CD4-positive, CD25-positive, alpha-beta regulatory T cell (primary cell): ENCODE measurements at regions not wholly inside any gene's neighbourhood (a gene's known extent, or its start where the extent isn't known, plus 50 kb on each side); places are given as distances from the start of the nearest gene placed in this dataset.

Experiments
- ATAC-seq, 2 donors: fragments of 150-1000 bp; cut with Tn5 transposase; one replicate each; pipeline ENCODE4 v1.10.0; 2021; ENCODE audit warnings: low read depth in 2 of 2, moderate number of reproducible peaks in 2 of 2, moderate library complexity in 1 of 2
- DNase-seq, 3 donors: peaks; one replicate each; pipeline versions ENCODE4 v3.0.0 to v3.0.0-alpha.2; 2012 to 2022; ENCODE audit warnings: mixed read lengths in 1 of 3
- H3K27ac ChIP-seq: one replicate; pipeline ENCODE4 v1.7.0; 2013; ENCODE audit warnings: mild to moderate bottlenecking, low read length; ENCODE audit not compliant: insufficient read depth, poor library complexity, severe bottlenecking
- H3K27me3 ChIP-seq: one replicate; pipeline ENCODE4 v1.7.0; 2013; ENCODE audit warnings: low read length; ENCODE audit not compliant: control insufficient read depth, insufficient read depth
- H3K36me3 ChIP-seq: one replicate; pipeline ENCODE4 v1.7.0; 2013; ENCODE audit warnings: mild to moderate bottlenecking, low read length, moderate library complexity; ENCODE audit not compliant: control insufficient read depth, insufficient read depth
- H3K4me1 ChIP-seq: 2 replicates; pipeline ENCODE4 v1.7.0; 2013; ENCODE audit warnings: mild to moderate bottlenecking, low read length; ENCODE audit not compliant: insufficient read depth, control insufficient read depth, poor library complexity, severe bottlenecking
- H3K4me3 ChIP-seq: one replicate; pipeline ENCODE4 v1.7.0; 2013; ENCODE audit warnings: low read depth, mild to moderate bottlenecking, low read length, moderate library complexity
- H3K9me3 ChIP-seq, 2 experiments: 1 replicate in 1 of 2; 2 replicates in 1 of 2; pipeline ENCODE4 v1.7.0; 2013; ENCODE audit warnings: low read length in 2 of 2, mild to moderate bottlenecking in 1 of 2, moderate library complexity in 1 of 2; ENCODE audit not compliant: control insufficient read depth in 2 of 2
- H3K27ac Mint-ChIP-seq, 3 donors: one replicate each; pipeline ENCODE4 v1.8.0; 2020 to 2022; ENCODE audit warnings: mild to moderate bottlenecking in 3 of 3, mixed read lengths in 3 of 3, moderate library complexity in 2 of 3
- H3K27me3 Mint-ChIP-seq: one replicate; pipeline ENCODE4 v1.8.0; 2022; ENCODE audit warnings: mild to moderate bottlenecking, mixed read lengths
- H3K36me3 Mint-ChIP-seq: one replicate; pipeline ENCODE4 v1.8.0; 2020; ENCODE audit warnings: mixed read lengths
- H3K4me1 Mint-ChIP-seq, 4 donors: one replicate each; pipeline ENCODE4 v1.8.0; 2020 to 2022; ENCODE audit warnings: mixed read lengths in 4 of 4, mild to moderate bottlenecking in 1 of 4
- H3K4me3 Mint-ChIP-seq, 4 donors: one replicate each; pipeline ENCODE4 v1.8.0; 2020 to 2022; ENCODE audit warnings: mild to moderate bottlenecking in 4 of 4, mixed read lengths in 4 of 4, moderate library complexity in 3 of 4
- H3K9me3 Mint-ChIP-seq, 7 donors: one replicate each; pipeline ENCODE4 v1.8.0; 2020 to 2022; ENCODE audit warnings: mixed read lengths in 7 of 7, mild to moderate bottlenecking in 3 of 7, moderate library complexity in 2 of 7

DNA sequence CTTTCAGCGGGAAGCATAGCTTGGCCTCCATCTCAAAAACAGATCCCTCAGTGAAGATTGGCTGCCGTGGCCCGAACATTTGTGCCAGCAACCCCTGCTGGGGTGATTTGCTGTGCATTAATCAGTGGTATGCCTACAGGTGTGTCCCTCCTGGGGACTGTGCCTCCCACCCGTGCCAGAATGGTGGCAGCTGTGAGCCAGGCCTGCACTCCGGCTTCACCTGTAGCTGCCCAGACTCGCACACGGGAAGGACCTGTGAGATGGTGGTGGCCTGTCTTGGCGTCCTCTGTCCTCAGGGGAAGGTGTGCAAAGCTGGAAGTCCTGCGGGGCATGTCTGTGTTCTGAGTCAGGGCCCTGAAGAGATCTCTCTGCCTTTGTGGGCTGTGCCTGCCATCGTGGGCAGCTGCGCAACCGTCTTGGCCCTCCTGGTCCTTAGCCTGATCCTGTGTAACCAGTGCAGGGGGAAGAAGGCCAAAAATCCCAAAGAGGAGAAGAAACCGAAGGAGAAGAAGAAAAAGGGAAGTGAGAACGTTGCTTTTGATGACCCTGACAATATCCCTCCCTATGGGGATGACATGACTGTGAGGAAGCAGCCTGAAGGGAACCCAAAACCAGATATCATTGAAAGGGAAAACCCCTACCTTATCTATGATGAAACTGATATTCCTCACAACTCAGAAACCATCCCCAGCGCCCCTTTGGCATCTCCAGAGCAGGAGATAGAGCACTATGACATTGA lies 175.4 kb downstream of the FAT4 start:
- H3K27ac ChIP-seq = no peak overlapping the region
- DNase-seq (no peak), ATAC-seq (no peak)
- no peaks in the 10 kb centered on the region for H3K4me1 ChIP-seq
- H3K4me3 ChIP-seq = no peak overlapping the region
- H3K4me1 Mint-ChIP-seq = no peaks in the 10 kb centered on the region
- H3K27ac Mint-ChIP-seq = no peak overlapping the region
- H3K27me3 Mint-ChIP-seq = no peaks in the 10 kb centered on the region
- no peak overlapping the region for H3K4me3 Mint-ChIP-seq
- H3K9me3 Mint-ChIP-seq = peaks cover 0 to 12% (median 6%) of the 10 kb centered on the region in 7 donors
- H3K36me3 Mint-ChIP-seq = no peaks in the 10 kb centered on the region
- H3K36me3 ChIP-seq = no peaks in the 10 kb centered on the region
- peaks cover 0 to 11% of the 10 kb centered on the region in 2 experiments for H3K9me3 ChIP-seq
- H3K27me3 ChIP-seq = no peaks in the 10 kb centered on the region

DNA sequence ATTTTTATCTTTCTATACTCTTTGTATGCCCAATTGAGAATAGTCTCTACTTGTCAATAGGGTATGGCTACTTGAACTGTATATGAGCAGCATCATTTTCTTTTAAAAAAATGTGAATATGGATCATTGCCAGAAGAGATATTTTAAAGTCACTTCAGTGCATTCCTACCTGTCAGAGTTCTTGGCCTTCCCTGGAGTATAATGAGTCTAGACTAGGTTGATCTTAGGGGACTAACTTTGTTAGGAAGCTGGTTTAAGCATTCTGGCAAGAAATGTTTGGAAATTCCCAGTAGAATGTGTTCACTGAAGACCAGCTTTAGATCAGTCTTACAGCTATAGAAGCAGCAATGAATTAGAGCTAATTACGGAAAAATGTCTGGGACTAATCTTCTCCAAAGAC lies 178.2 kb downstream of the FAT4 start:
- no peak overlapping the region for H3K27ac ChIP-seq
- Mint-ChIP-seq H3K4me3 (no peak overlapping the region), H3K36me3 (no peaks in the 10 kb centered on the region), H3K27me3 (no peaks in the 10 kb centered on the region), H3K4me1 (no peaks in the 10 kb centered on the region), H3K27ac (no peak overlapping the region), H3K9me3 (peaks cover 0 to 15% (median 7%) of the 10 kb centered on the region in 7 donors)
- no peak for DNase-seq
- peaks cover 0 to 11% of the 10 kb centered on the region in 2 experiments for H3K9me3 ChIP-seq
- H3K36me3 ChIP-seq = no peaks in the 10 kb centered on the region
- no peak overlapping the region for H3K4me3 ChIP-seq
- H3K27me3 ChIP-seq = no peaks in the 10 kb centered on the region
- no peaks in the 10 kb centered on the region for H3K4me1 ChIP-seq
- no peak for ATAC-seq

DNA sequence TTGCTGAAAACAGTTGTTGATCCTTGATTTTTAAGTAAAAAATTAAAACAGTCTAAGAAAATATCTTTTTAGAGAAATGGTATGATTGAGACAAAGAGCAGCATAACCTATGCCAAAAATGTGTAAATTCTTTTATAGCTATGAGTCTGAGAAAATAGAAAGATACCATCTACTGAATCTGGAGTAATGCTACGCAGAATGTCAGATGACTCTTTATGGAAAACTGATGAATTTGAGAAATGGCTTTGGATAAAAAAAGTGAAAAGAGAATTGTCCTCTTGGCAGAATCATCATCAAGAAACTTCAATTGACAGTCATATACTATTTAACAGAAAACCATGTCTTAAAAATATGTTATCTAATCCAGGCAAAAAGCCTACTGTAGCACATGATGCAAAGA lies 183.1 kb downstream of the FAT4 start:
- no peaks in the 10 kb centered on the region for H3K4me1 ChIP-seq
- no peaks in the 10 kb centered on the region for H3K36me3 Mint-ChIP-seq
- no peaks in the 10 kb centered on the region for H3K36me3 ChIP-seq
- H3K4me3 ChIP-seq = no peak overlapping the region
- ATAC-seq (no peak), DNase-seq (no peak)
- no peak overlapping the region for H3K27ac Mint-ChIP-seq
- H3K27me3 Mint-ChIP-seq = no peaks in the 10 kb centered on the region
- H3K9me3 ChIP-seq = no peaks in the 10 kb centered on the region
- no peaks in the 10 kb centered on the region for H3K27me3 ChIP-seq
- no peak overlapping the region for H3K27ac ChIP-seq
- H3K4me1 Mint-ChIP-seq = no peaks in the 10 kb centered on the region
- H3K4me3 Mint-ChIP-seq = no peak overlapping the region
- H3K9me3 Mint-ChIP-seq = peaks cover 3 to 10% (median 5%) of the 10 kb centered on the region in 7 donors

DNA sequence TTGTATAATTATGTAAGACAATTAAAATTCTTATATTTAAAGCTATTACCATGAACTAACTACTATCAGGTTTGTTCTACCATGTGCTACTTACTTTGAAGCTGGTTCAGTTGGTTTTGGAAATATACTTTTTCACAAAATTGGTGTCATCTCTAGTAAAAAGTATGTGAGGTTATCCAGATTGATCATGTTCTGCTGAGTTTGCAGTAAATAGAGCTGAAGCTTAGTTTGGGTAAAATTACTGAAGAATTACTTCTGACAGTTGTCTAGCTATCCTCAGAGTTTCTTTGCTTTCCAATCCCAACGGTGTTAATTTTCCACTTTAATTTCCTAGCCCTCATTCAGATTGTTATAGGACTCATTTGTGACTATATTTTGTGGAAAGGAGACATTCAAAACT lies 184.2 kb downstream of the FAT4 start:
- Histone ChIP-seq H3K4me3 (no peak overlapping the region), H3K27ac (no peak overlapping the region), H3K9me3 (no peaks in the 10 kb centered on the region), H3K27me3 (no peaks in the 10 kb centered on the region), H3K36me3 (no peaks in the 10 kb centered on the region), H3K4me1 (no peaks in the 10 kb centered on the region)
- H3K36me3 Mint-ChIP-seq = no peaks in the 10 kb centered on the region
- DNase-seq = no peak
- peaks cover 3 to 12% (median 5%) of the 10 kb centered on the region in 7 donors for H3K9me3 Mint-ChIP-seq
- H3K4me1 Mint-ChIP-seq = no peaks in the 10 kb centered on the region
- H3K4me3 Mint-ChIP-seq = no peak overlapping the region
- no peaks in the 10 kb centered on the region for H3K27me3 Mint-ChIP-seq
- ATAC-seq = no peak
- H3K27ac Mint-ChIP-seq = no peak overlapping the region

DNA sequence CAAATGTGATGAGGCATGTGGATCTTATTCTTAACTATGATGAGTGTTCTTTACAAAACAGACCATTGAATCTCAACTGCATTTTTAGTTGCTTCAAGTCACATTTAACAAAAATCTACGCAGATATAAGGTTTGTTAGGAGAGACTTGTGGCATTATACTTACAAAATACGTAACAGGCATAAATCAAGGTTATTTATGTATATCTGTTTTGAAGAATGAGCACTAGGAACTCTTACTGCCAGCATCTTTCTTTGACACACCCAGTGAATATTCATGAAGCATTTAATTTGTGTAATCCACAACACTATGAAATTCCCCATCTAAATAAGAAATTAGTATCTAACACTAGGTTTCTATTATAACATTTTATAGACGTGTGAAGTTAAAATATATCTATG lies 186.3 kb downstream of the FAT4 start:
- no peak for DNase-seq
- Mint-ChIP-seq H3K27ac (no peak overlapping the region), H3K36me3 (no peaks in the 10 kb centered on the region), H3K4me3 (no peak overlapping the region), H3K4me1 (no peaks in the 10 kb centered on the region), H3K27me3 (no peaks in the 10 kb centered on the region), H3K9me3 (peaks cover 3 to 12% (median 6%) of the 10 kb centered on the region in 7 donors)
- Histone ChIP-seq H3K27me3 (no peaks in the 10 kb centered on the region), H3K36me3 (no peaks in the 10 kb centered on the region), H3K4me1 (no peaks in the 10 kb centered on the region), H3K4me3 (no peak overlapping the region), H3K27ac (no peak overlapping the region), H3K9me3 (no peaks in the 10 kb centered on the region)
- ATAC-seq = no peak

DNA sequence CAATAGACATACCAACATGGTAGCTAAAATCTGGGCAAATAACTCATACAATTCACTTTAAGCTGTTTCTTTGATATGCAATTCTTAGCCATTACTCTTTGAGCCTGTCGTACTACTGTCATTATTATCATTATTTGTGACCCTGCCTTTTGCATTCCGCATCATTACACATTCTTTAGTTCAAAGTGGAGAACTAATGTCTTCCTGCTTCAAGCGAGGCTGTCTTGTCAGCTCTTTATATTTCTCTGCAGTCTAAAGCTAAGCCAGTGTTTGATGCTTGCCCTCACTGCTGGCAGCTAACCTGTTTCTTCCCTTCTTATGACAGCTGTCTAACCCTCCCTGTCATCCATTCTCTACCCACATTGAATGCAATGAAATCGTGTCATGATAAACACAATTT lies 186.8 kb downstream of the FAT4 start:
- ATAC-seq (no peak), DNase-seq (no peak)
- Mint-ChIP-seq H3K4me3 (no peak overlapping the region), H3K4me1 (no peaks in the 10 kb centered on the region), H3K27me3 (no peaks in the 10 kb centered on the region), H3K36me3 (no peaks in the 10 kb centered on the region), H3K27ac (no peak overlapping the region), H3K9me3 (peaks cover 3 to 9% (median 6%) of the 10 kb centered on the region in 7 donors)
- H3K27me3 ChIP-seq = no peaks in the 10 kb centered on the region
- no peaks in the 10 kb centered on the region for H3K4me1 ChIP-seq
- H3K27ac ChIP-seq = no peak overlapping the region
- no peaks in the 10 kb centered on the region for H3K9me3 ChIP-seq
- H3K4me3 ChIP-seq = no peak overlapping the region
- H3K36me3 ChIP-seq = no peaks in the 10 kb centered on the region

DNA sequence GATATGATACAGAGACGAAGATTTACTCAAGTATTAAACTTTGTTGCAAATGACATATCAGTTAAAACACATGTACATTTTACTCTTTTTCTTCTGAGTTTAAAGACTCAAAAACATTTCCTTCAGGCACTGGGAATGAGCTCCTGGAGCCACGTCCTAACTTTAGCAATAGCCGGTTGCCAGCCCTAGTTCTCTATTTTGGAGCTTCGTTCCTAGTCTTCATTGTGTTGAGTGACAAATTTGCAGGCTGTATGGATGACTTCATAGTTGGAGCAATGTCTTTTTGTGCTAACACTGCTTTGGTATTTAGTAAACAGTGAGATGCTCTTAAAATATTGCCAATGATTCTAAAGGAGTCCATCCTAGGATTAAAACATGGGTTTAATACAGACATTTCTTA lies 190.9 kb downstream of the FAT4 start:
- DNase-seq = no peak
- H3K27me3 ChIP-seq = no peaks in the 10 kb centered on the region

DNA sequence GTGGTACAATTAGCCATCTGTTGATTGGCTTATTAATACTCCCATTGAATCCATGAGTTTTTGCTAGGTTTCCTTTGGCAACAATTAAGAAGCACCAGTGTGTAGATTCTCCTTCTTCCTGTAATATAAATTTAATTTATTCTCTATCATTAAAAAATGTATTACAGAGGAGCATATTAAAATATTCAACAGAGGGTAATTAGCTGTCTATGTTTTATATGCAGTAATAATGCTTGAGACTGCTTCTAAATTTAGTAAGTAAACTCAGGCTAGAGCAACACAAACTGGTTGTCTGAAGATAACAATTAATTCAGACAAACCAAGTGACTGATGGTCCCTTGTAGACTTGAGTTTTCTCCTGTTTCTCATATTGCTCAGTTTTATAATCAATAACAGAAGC lies 192.4 kb downstream of the FAT4 start:
- H3K9me3 ChIP-seq = no peaks in the 10 kb centered on the region
- peaks cover 0 to 12% (median 3%) of the 10 kb centered on the region in 7 donors for H3K9me3 Mint-ChIP-seq
- no peak overlapping the region for H3K27ac ChIP-seq
- H3K36me3 Mint-ChIP-seq = no peaks in the 10 kb centered on the region
- H3K4me1 ChIP-seq = no peaks in the 10 kb centered on the region
- H3K4me3 Mint-ChIP-seq = no peak overlapping the region
- H3K27me3 Mint-ChIP-seq = no peaks in the 10 kb centered on the region
- DNase-seq = no peak
- H3K36me3 ChIP-seq = no peaks in the 10 kb centered on the region
- ATAC-seq = no peak
- no peaks in the 10 kb centered on the region for H3K27me3 ChIP-seq
- H3K4me1 Mint-ChIP-seq = no peaks in the 10 kb centered on the region
- no peak overlapping the region for H3K4me3 ChIP-seq
- no peak overlapping the region for H3K27ac Mint-ChIP-seq

More for the DNA sequence above, 190.9 kb downstream of the FAT4 start:
- H3K9me3 Mint-ChIP-seq = peaks cover 2 to 10% (median 4%) of the 10 kb centered on the region in 7 donors
- H3K4me3 ChIP-seq = no peak overlapping the region
- no peak overlapping the region for H3K4me3 Mint-ChIP-seq
- H3K4me1 ChIP-seq = no peaks in the 10 kb centered on the region
- no peaks in the 10 kb centered on the region for H3K4me1 Mint-ChIP-seq
- H3K36me3 ChIP-seq = no peaks in the 10 kb centered on the region
- no peak for ATAC-seq
- no peaks in the 10 kb centered on the region for H3K27me3 Mint-ChIP-seq
- H3K36me3 Mint-ChIP-seq = no peaks in the 10 kb centered on the region
- H3K9me3 ChIP-seq = no peaks in the 10 kb centered on the region
- H3K27ac ChIP-seq = no peak overlapping the region
- H3K27ac Mint-ChIP-seq = no peak overlapping the region
